ENCODE measurements at regions not wholly inside any gene's neighbourhood (a gene's known extent, or its start where the extent isn't known, plus 50 kb on each side); places are given as distances from the start of the nearest gene placed in this dataset.

GRCh38 chr5:13251623-13252376 is 692.7 kb downstream of the DNAH5 start:
- Histone ChIP-seq H3K27me3 (ENCODE audit: insufficient read depth, low read length) (no peaks in the 10 kb centered on the region), H3K79me2 (ENCODE audit: insufficient read depth, low read length) (no peaks in the 10 kb centered on the region), H3K9ac (ENCODE audit: extremely low read depth, insufficient read length, low read length) (no peak overlapping the region), H4K20me1 (ENCODE audit: control insufficient read depth, insufficient read depth, insufficient read length) (no peaks in the 10 kb centered on the region), H2AK5ac (ENCODE audit: insufficient read length, low read length) (no peak overlapping the region), H3K14ac (ENCODE audit: insufficient read depth, low read length) (no peak overlapping the region), H3K56ac (ENCODE audit: insufficient read length, low read depth, low read length) (no peak overlapping the region), H3K4me2 (ENCODE audit: insufficient read depth, insufficient read length, low read length) (no peak overlapping the region), H3K4ac (ENCODE audit: low read depth, low read length) (no peak overlapping the region), H3K9me3 (ENCODE audit: control insufficient read depth, low read depth, low read length) (no peaks in the 10 kb centered on the region), H3K18ac (ENCODE audit: insufficient read length, low read depth, low read length) (no peak overlapping the region), H2AFZ (ENCODE audit: low read length) (peak overlapping the region; percentile 83), H3K23ac (ENCODE audit: insufficient read length, low read depth, low read length) (no peak overlapping the region), H3K4me1 (ENCODE audit: insufficient read depth, low read length) (peaks cover 3% of the 10 kb centered on the region; the same call in 1 of the 2 replicates), H3K27ac (ENCODE audit: insufficient read length, low read depth, low read length) (no peak overlapping the region), H3K79me1 (ENCODE audit: insufficient read depth, low read depth, low read length, poor library complexity, severe bottlenecking) (no peaks in the 10 kb centered on the region), H3K23me2 (ENCODE audit: insufficient read length, low read depth, low read length, poor library complexity, severe bottlenecking) (no peaks in the 10 kb centered on the region), H2BK12ac (ENCODE audit: insufficient read length, low read depth, low read length) (no peak overlapping the region), H4K8ac (replicated peaks; ENCODE audit: insufficient read length, low read depth, low read length) (no peak overlapping the region), H3T11ph (ENCODE audit: low read length) (no peak overlapping the region), H4K91ac (ENCODE audit: insufficient read length, low read depth, low read length) (no peak overlapping the region), H2BK15ac (ENCODE audit: low read depth, low read length) (no peak overlapping the region), H4K5ac (ENCODE audit: insufficient read length, low read depth, low read length) (no peak overlapping the region), H2BK5ac (ENCODE audit: insufficient read length, low read length) (no peak overlapping the region), H2BK120ac (ENCODE audit: low read depth, low read length, poor library complexity, severe bottlenecking) (no peak overlapping the region), H2BK20ac (ENCODE audit: low read depth, low read length, poor library complexity, severe bottlenecking) (no peak overlapping the region)
- no peaks in the 10 kb centered on the region for H3K36me3 Mint-ChIP-seq (ENCODE audit: insufficient read depth in 1 of 3, low read depth in 3 of 3)
- peaks cover 5 to 13% of the 10 kb centered on the region in 2 experiments for H3K4me1 Mint-ChIP-seq
- WGBS (ENCODE audit: extremely low coverage, insufficient read length, low lambda C conversion rate), result no CpG with 5 or more reads among the region's 7 CpGs
- no peaks in the 10 kb centered on the region for H3K27me3 Mint-ChIP-seq (ENCODE audit: low read depth)
- TF ChIP-seq CTCF (conservative IDR thresholded peaks at IDR 0.05), result no peak
- peak; percentile 46 for DNase-seq
- H3K4me3 Mint-ChIP-seq, result no peak overlapping the region; a peak in 1 of 5 replicates
- H3K27ac Mint-ChIP-seq, result peak overlapping the region in 2 of 3 experiments; percentile 71 to 78; a peak in 3 of 7 replicates
- H3K9me3 Mint-ChIP-seq, result no peaks in the 10 kb centered on the region; a peak in 1 of 5 replicates
